ENCODE measurements at regions not wholly inside any gene's neighbourhood (a gene's known extent, or its start where the extent isn't known, plus 50 kb on each side); places are given as distances from the start of the nearest gene placed in this dataset.
"Not testable (repeated sequence)": the region's sequence is repeated elsewhere in the genome, so short reads cannot be mapped to it uniquely, and the experiment has no call there.

- no peak for ATAC-seq (ENCODE audit: low read depth in 2 of 2)
- H3K36me3 ChIP-seq (ENCODE audit: control insufficient read depth, insufficient read depth, low read length), result no peaks in the 10 kb centered on the region
- Mint-ChIP-seq H3K4me1 (no peaks in the 10 kb centered on the region), H3K27ac (no peak overlapping the region), H3K27me3 (no peaks in the 10 kb centered on the region), H3K4me3 (no peak overlapping the region), H3K9me3 (no peaks in the 10 kb centered on the region), H3K36me3 (no peaks in the 10 kb centered on the region)
- H3K27me3 ChIP-seq (ENCODE audit: control insufficient read depth, insufficient read depth, low read length), result no peaks in the 10 kb centered on the region
- DNase-seq, result no peak
- H3K9me3 ChIP-seq (ENCODE audit: control insufficient read depth in 2 of 2, low read length in 2 of 2), result no peaks in the 10 kb centered on the region
- H3K27ac ChIP-seq (ENCODE audit: insufficient read depth, low read length, poor library complexity, severe bottlenecking), result no peak overlapping the region
- H3K4me3 ChIP-seq (ENCODE audit: low read depth, low read length), result no peak overlapping the region
- H3K4me1 ChIP-seq (ENCODE audit: control insufficient read depth, insufficient read depth, low read length, poor library complexity, severe bottlenecking), result no peaks in the 10 kb centered on the region
Measured at GRCh38 chr1:60916199-60916598, 166.2 kb upstream of the NFIA start.

GRCh38 chr1:60915441-60915840 is 166.9 kb upstream of the NFIA start:
- H3K9me3 ChIP-seq (ENCODE audit: control insufficient read depth in 2 of 2, low read length in 2 of 2), result no peaks in the 10 kb centered on the region
- no peaks in the 10 kb centered on the region for H3K36me3 Mint-ChIP-seq
- no peaks in the 10 kb centered on the region for H3K9me3 Mint-ChIP-seq
- no peaks in the 10 kb centered on the region for H3K36me3 ChIP-seq (ENCODE audit: control insufficient read depth, insufficient read depth, low read length)
- H3K4me3 Mint-ChIP-seq, result no peak overlapping the region
- no peak overlapping the region for H3K27ac ChIP-seq (ENCODE audit: insufficient read depth, low read length, poor library complexity, severe bottlenecking)
- H3K4me1 ChIP-seq (ENCODE audit: control insufficient read depth, insufficient read depth, low read length, poor library complexity, severe bottlenecking), result no peaks in the 10 kb centered on the region
- no peaks in the 10 kb centered on the region for H3K27me3 ChIP-seq (ENCODE audit: control insufficient read depth, insufficient read depth, low read length)
- DNase-seq (no peak), ATAC-seq (ENCODE audit: low read depth in 2 of 2) (no peak)
- H3K27me3 Mint-ChIP-seq, result peaks cover 4% of the 10 kb centered on the region
- H3K4me3 ChIP-seq (ENCODE audit: low read depth, low read length), result no peak overlapping the region
- H3K27ac Mint-ChIP-seq, result no peak overlapping the region
- H3K4me1 Mint-ChIP-seq, result no peaks in the 10 kb centered on the region

- Mint-ChIP-seq H3K4me3 (no peak overlapping the region), H3K4me1 (no peaks in the 10 kb centered on the region), H3K36me3 (no peaks in the 10 kb centered on the region), H3K9me3 (no peaks in the 10 kb centered on the region), H3K27me3 (peaks cover 4% of the 10 kb centered on the region), H3K27ac (no peak overlapping the region)
- Histone ChIP-seq H3K4me3 (ENCODE audit: low read depth, low read length) (no peak overlapping the region), H3K9me3 (ENCODE audit: control insufficient read depth in 2 of 2, low read length in 2 of 2) (no peaks in the 10 kb centered on the region), H3K27me3 (ENCODE audit: control insufficient read depth, insufficient read depth, low read length) (no peaks in the 10 kb centered on the region), H3K36me3 (ENCODE audit: control insufficient read depth, insufficient read depth, low read length) (no peaks in the 10 kb centered on the region), H3K27ac (ENCODE audit: insufficient read depth, low read length, poor library complexity, severe bottlenecking) (no peak overlapping the region), H3K4me1 (ENCODE audit: control insufficient read depth, insufficient read depth, low read length, poor library complexity, severe bottlenecking) (no peaks in the 10 kb centered on the region)
- no peak for ATAC-seq (ENCODE audit: low read depth in 2 of 2)
- DNase-seq, result no peak
Measured at GRCh38 chr1:60914982-60915381, 167.4 kb upstream of the NFIA start.

GRCh38 chr1:60913708-60914107 is 168.7 kb upstream of the NFIA start:
- not testable (repeated sequence) for H3K27ac Mint-ChIP-seq; ATAC-seq (ENCODE audit: low read depth in 2 of 2); H3K4me1 ChIP-seq (ENCODE audit: control insufficient read depth, insufficient read depth, low read length, poor library complexity, severe bottlenecking); H3K4me1 Mint-ChIP-seq; H3K4me3 Mint-ChIP-seq; H3K4me3 ChIP-seq (ENCODE audit: low read depth, low read length); H3K27me3 Mint-ChIP-seq; DNase-seq; H3K27me3 ChIP-seq (ENCODE audit: control insufficient read depth, insufficient read depth, low read length); H3K9me3 Mint-ChIP-seq; H3K27ac ChIP-seq (ENCODE audit: insufficient read depth, low read length, poor library complexity, severe bottlenecking); H3K36me3 ChIP-seq (ENCODE audit: control insufficient read depth, insufficient read depth, low read length); H3K9me3 ChIP-seq (ENCODE audit: control insufficient read depth in 2 of 2, low read length in 2 of 2); H3K36me3 Mint-ChIP-seq

- Histone ChIP-seq H3K27ac (ENCODE audit: insufficient read depth, low read length, poor library complexity, severe bottlenecking) (no peak overlapping the region), H3K4me3 (ENCODE audit: low read depth, low read length) (no peak overlapping the region), H3K27me3 (ENCODE audit: control insufficient read depth, insufficient read depth, low read length) (no peaks in the 10 kb centered on the region), H3K9me3 (ENCODE audit: control insufficient read depth in 2 of 2, low read length in 2 of 2) (no peaks in the 10 kb centered on the region), H3K36me3 (ENCODE audit: control insufficient read depth, insufficient read depth, low read length) (no peaks in the 10 kb centered on the region), H3K4me1 (ENCODE audit: control insufficient read depth, insufficient read depth, low read length, poor library complexity, severe bottlenecking) (no peaks in the 10 kb centered on the region)
- ATAC-seq (ENCODE audit: low read depth in 2 of 2), result no peak
- peaks cover 4% of the 10 kb centered on the region for H3K27me3 Mint-ChIP-seq
- H3K4me1 Mint-ChIP-seq, result no peaks in the 10 kb centered on the region
- no peak overlapping the region for H3K4me3 Mint-ChIP-seq
- DNase-seq, result no peak
- H3K27ac Mint-ChIP-seq, result no peak overlapping the region
- no peaks in the 10 kb centered on the region for H3K36me3 Mint-ChIP-seq
- no peaks in the 10 kb centered on the region for H3K9me3 Mint-ChIP-seq
Measured at GRCh38 chr1:60913039-60913438, 169.3 kb upstream of the NFIA start.

GRCh38 chr1:60911966-60912697 is 170.2 kb upstream of the NFIA start:
- no peaks in the 10 kb centered on the region for H3K27me3 ChIP-seq (ENCODE audit: control insufficient read depth, insufficient read depth, low read length)
- H3K9me3 ChIP-seq (ENCODE audit: control insufficient read depth in 2 of 2, low read length in 2 of 2), result no peaks in the 10 kb centered on the region
- no peak overlapping the region for H3K4me3 Mint-ChIP-seq
- H3K4me1 ChIP-seq (ENCODE audit: control insufficient read depth, insufficient read depth, low read length, poor library complexity, severe bottlenecking), result no peaks in the 10 kb centered on the region
- H3K4me1 Mint-ChIP-seq, result no peaks in the 10 kb centered on the region
- peaks cover 4% of the 10 kb centered on the region for H3K27me3 Mint-ChIP-seq
- H3K36me3 ChIP-seq (ENCODE audit: control insufficient read depth, insufficient read depth, low read length), result no peaks in the 10 kb centered on the region
- no peaks in the 10 kb centered on the region for H3K36me3 Mint-ChIP-seq
- H3K9me3 Mint-ChIP-seq, result no peaks in the 10 kb centered on the region
- H3K27ac Mint-ChIP-seq, result no peak overlapping the region
- no peak overlapping the region for H3K27ac ChIP-seq (ENCODE audit: insufficient read depth, low read length, poor library complexity, severe bottlenecking)
- no peak overlapping the region for H3K4me3 ChIP-seq (ENCODE audit: low read depth, low read length)
- ATAC-seq (ENCODE audit: low read depth in 2 of 2), result no peak
- no peak for DNase-seq

GRCh38 chr1:60908159-60908558 is 174.2 kb upstream of the NFIA start:
- Mint-ChIP-seq H3K27me3 (peaks cover 4% of the 10 kb centered on the region), H3K4me3 (no peak overlapping the region), H3K9me3 (no peaks in the 10 kb centered on the region), H3K36me3 (no peaks in the 10 kb centered on the region), H3K4me1 (no peaks in the 10 kb centered on the region), H3K27ac (no peak overlapping the region)
- no peaks in the 10 kb centered on the region for H3K27me3 ChIP-seq (ENCODE audit: control insufficient read depth, insufficient read depth, low read length)
- no peaks in the 10 kb centered on the region for H3K4me1 ChIP-seq (ENCODE audit: control insufficient read depth, insufficient read depth, low read length, poor library complexity, severe bottlenecking)
- no peaks in the 10 kb centered on the region for H3K9me3 ChIP-seq (ENCODE audit: control insufficient read depth in 2 of 2, low read length in 2 of 2)
- DNase-seq, result no peak
- H3K36me3 ChIP-seq (ENCODE audit: control insufficient read depth, insufficient read depth, low read length), result no peaks in the 10 kb centered on the region
- ATAC-seq (ENCODE audit: low read depth in 2 of 2), result no peak
- H3K4me3 ChIP-seq (ENCODE audit: low read depth, low read length), result no peak overlapping the region
- H3K27ac ChIP-seq (ENCODE audit: insufficient read depth, low read length, poor library complexity, severe bottlenecking), result no peak overlapping the region

- H3K27me3 Mint-ChIP-seq, result peaks cover 4% of the 10 kb centered on the region
- H3K4me1 Mint-ChIP-seq, result no peaks in the 10 kb centered on the region
- no peak for DNase-seq
- H3K9me3 ChIP-seq (ENCODE audit: control insufficient read depth in 2 of 2, low read length in 2 of 2), result no peaks in the 10 kb centered on the region
- H3K27ac Mint-ChIP-seq, result no peak overlapping the region
- H3K27me3 ChIP-seq (ENCODE audit: control insufficient read depth, insufficient read depth, low read length), result no peaks in the 10 kb centered on the region
- no peaks in the 10 kb centered on the region for H3K36me3 ChIP-seq (ENCODE audit: control insufficient read depth, insufficient read depth, low read length)
- no peak for ATAC-seq (ENCODE audit: low read depth in 2 of 2)
- H3K9me3 Mint-ChIP-seq, result no peaks in the 10 kb centered on the region
- no peak overlapping the region for H3K4me3 ChIP-seq (ENCODE audit: low read depth, low read length)
- H3K4me3 Mint-ChIP-seq, result no peak overlapping the region
- no peaks in the 10 kb centered on the region for H3K36me3 Mint-ChIP-seq
- no peak overlapping the region for H3K27ac ChIP-seq (ENCODE audit: insufficient read depth, low read length, poor library complexity, severe bottlenecking)
- no peaks in the 10 kb centered on the region for H3K4me1 ChIP-seq (ENCODE audit: control insufficient read depth, insufficient read depth, low read length, poor library complexity, severe bottlenecking)
Measured at GRCh38 chr1:60906526-60906925, 175.8 kb upstream of the NFIA start.
